ENCODE measurements at regions not wholly inside any gene's neighbourhood (a gene's known extent, or its start where the extent isn't known, plus 50 kb on each side); places are given as distances from the start of the nearest gene placed in this dataset.
A peak's percentile ranks its signal among the peaks of the same experiment; 100 is the strongest.

- no peak for DNase-seq (ENCODE audit: low read depth in 1 of 2, low spot score in 2 of 2)
- no peak overlapping the region for H2BK12ac ChIP-seq (ENCODE audit: low read depth, low read length)
- no peak overlapping the region for H3K4me2 ChIP-seq (ENCODE audit: insufficient read depth in 1 of 2, low read depth in 2 of 2, low read length in 2 of 2)
- TF ChIP-seq RAD21 (IDR thresholded peaks at IDR 0.05 in 1 of 2, conservative IDR thresholded peaks at IDR 0.05 in 1 of 2; ENCODE audit: low read depth in 2 of 2, low read length in 2 of 2) = no peak
- TF ChIP-seq CEBPB (IDR thresholded peaks at IDR 0.05; ENCODE audit: low read depth, low read length) = no peak
- no peak for TF ChIP-seq HDAC6 (IDR thresholded peaks at IDR 0.05; ENCODE audit: low read depth, low read length)
- no peak for TF ChIP-seq TEAD4 (IDR thresholded peaks at IDR 0.05; ENCODE audit: low read depth, low read length)
- no peak for TF ChIP-seq BRCA1 (IDR thresholded peaks at IDR 0.05; ENCODE audit: low read depth, low read length)
- TF ChIP-seq BCL11A (IDR thresholded peaks at IDR 0.05; ENCODE audit: low read depth in 2 of 2, low read length in 2 of 2) = no peak
- H3K36me3 ChIP-seq (ENCODE audit: control insufficient read depth in 2 of 4, insufficient read depth in 4 of 4, low read length in 3 of 4) = no peaks in the 10 kb centered on the region
- H3K14ac ChIP-seq (ENCODE audit: insufficient read length) = no peak overlapping the region
- H2BK15ac ChIP-seq (ENCODE audit: low read length) = 0 out of 2 replicates have a peak overlapping the region, but pooled peaks have one; percentile 63
- H3K4me3 ChIP-seq (ENCODE audit: extremely low read depth in 1 of 4, insufficient read depth in 2 of 4, low read depth in 3 of 4, low read length in 4 of 4) = no peak overlapping the region
- H3K27me3 ChIP-seq (replicated peaks in 1 of 4; ENCODE audit: control insufficient read depth in 3 of 4, extremely low read depth in 1 of 4, insufficient read depth in 3 of 4, low read length in 3 of 4) = no peaks in the 10 kb centered on the region
- H3K4me1 ChIP-seq (replicated peaks in 1 of 4; ENCODE audit: control insufficient read depth in 3 of 4, insufficient read depth in 4 of 4, low read length in 3 of 4) = peaks cover 0 to 2% (median 0%) of the 10 kb centered on the region in 4 experiments; a peak in 1 of 7 replicates
- H4K5ac ChIP-seq (ENCODE audit: insufficient read length, low read depth, low read length) = no peak overlapping the region
- FAIRE-seq = no peak
- H2BK120ac ChIP-seq (replicated peaks; ENCODE audit: low read depth, low read length) = no peak overlapping the region
- ChIA-PET CTCF (ENCODE audit: partially characterized antibody) (interaction anchor here (0.7 to 1.1 kb wide), 2 partner anchors 11 to 78 kb away, joined by 3 read pairs; no protein-coding TSS in a partner anchor), POLR2A (ENCODE audit: partially characterized antibody) (no interaction called here)
- no peaks in the 10 kb centered on the region for H3K79me1 ChIP-seq (ENCODE audit: low read depth, low read length)
- WGBS, 2 experiments (ENCODE audit: extremely low coverage in 1 of 2, insufficient coverage in 1 of 2, insufficient read length in 1 of 2, insufficient replicate concordance in 2 of 2, low coverage in 1 of 2, low lambda C conversion rate in 2 of 2, missing lambda C conversion rate in 1 of 2) = 96% methylated on average over 3 of the region's 3 CpGs; no CpG with 5 or more reads in 1 of the 2 experiments
- no peak overlapping the region for H3K4ac ChIP-seq (replicated peaks; ENCODE audit: insufficient read length, low read depth, low read length)
- no peak overlapping the region for H3K56ac ChIP-seq (replicated peaks; ENCODE audit: insufficient read length, low read depth, low read length)
- no peak overlapping the region for H3K27ac ChIP-seq (ENCODE audit: low read depth, low read length)
- no peaks in the 10 kb centered on the region for H4K20me1 ChIP-seq (replicated peaks in 1 of 2; ENCODE audit: control insufficient read depth in 1 of 2, insufficient read depth in 2 of 2, low read length in 2 of 2)
- H3K9me3 ChIP-seq (ENCODE audit: insufficient read depth in 2 of 2, low read depth in 1 of 2, low read length in 1 of 2) = no peaks in the 10 kb centered on the region
- H3K23me2 ChIP-seq (ENCODE audit: low read depth, low read length) = no peaks in the 10 kb centered on the region
- no peak overlapping the region for H2BK5ac ChIP-seq (ENCODE audit: low read depth, low read length)
- no peak overlapping the region for H4K8ac ChIP-seq (ENCODE audit: extremely low read depth, insufficient read depth, low read length)
- H3K9ac ChIP-seq (replicated peaks in 1 of 4; ENCODE audit: extremely low read depth in 1 of 4, low read depth in 3 of 4, low read length in 3 of 4) = no peak overlapping the region
- H3K18ac ChIP-seq (ENCODE audit: extremely low read depth, low read length) = no peak overlapping the region
- H4K91ac ChIP-seq (replicated peaks; ENCODE audit: insufficient read length, low read length) = no peak overlapping the region
- H3K79me2 ChIP-seq (ENCODE audit: control insufficient read depth in 1 of 2, insufficient read depth in 2 of 2, low read length in 2 of 2) = no peaks in the 10 kb centered on the region
- no peak overlapping the region for H2AFZ ChIP-seq (ENCODE audit: low read length)
- no peak overlapping the region for H3K23ac ChIP-seq (ENCODE audit: insufficient read length)
- 0 out of 2 replicates have a peak overlapping the region, but pooled peaks have one; percentile 13 for H2BK20ac ChIP-seq (ENCODE audit: low read length)
- H2AK5ac ChIP-seq (ENCODE audit: low read depth, low read length) = no peak overlapping the region
Observed at GRCh38 chr12:61915420-61915819, 344.8 kb upstream of the USP15 start.
